Erythroblast (primary cell): ENCODE measurements at regions not wholly inside any gene's neighbourhood (a gene's known extent, or its start where the extent isn't known, plus 50 kb on each side); places are given as distances from the start of the nearest gene placed in this dataset.

Experiments
- GATA1 ChIP-seq: IDR thresholded peaks from 2 replicates; pipeline ENCODE4 v1.6.1; 2011; ENCODE audit warnings: low read depth, mild to moderate bottlenecking, control low read depth, low read length, moderate library complexity
- POLR2A ChIP-seq: IDR thresholded peaks from 2 replicates; pipeline ENCODE4 v1.6.1; 2011; ENCODE audit warnings: mild to moderate bottlenecking, low read length

DNA sequence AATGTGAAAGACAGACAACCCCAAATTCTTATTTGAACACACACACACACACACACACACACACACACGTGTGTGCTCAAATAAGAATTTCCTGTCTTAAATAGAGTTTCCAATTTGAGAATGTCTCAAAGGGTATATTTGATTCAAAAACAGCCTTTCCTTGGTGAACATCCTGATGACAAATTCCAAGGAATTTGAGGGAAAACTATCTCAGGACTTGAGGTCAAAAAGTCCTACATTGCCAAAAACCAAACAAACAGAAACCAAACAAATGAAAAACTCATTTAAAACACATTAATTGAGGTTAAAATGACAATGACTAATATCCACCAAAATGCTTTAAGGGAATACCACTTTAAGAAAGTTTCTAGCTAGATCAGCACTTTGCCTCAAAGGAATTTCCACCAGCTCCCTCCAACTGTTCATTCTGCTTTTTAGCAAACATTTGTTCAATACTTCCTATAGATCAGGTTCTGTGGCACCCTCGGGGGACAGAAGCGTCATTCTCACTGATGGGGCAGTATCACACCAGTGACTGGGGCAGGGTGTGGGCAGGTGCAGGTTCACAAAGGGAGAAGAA lies 232.1 kb upstream of the TRIB2 start:
- TF ChIP-seq POLR2A (no peak), GATA1 (no peak)
